ENCODE measurements at regions not wholly inside any gene's neighbourhood (a gene's known extent, or its start where the extent isn't known, plus 50 kb on each side); places are given as distances from the start of the nearest gene placed in this dataset.

DNA sequence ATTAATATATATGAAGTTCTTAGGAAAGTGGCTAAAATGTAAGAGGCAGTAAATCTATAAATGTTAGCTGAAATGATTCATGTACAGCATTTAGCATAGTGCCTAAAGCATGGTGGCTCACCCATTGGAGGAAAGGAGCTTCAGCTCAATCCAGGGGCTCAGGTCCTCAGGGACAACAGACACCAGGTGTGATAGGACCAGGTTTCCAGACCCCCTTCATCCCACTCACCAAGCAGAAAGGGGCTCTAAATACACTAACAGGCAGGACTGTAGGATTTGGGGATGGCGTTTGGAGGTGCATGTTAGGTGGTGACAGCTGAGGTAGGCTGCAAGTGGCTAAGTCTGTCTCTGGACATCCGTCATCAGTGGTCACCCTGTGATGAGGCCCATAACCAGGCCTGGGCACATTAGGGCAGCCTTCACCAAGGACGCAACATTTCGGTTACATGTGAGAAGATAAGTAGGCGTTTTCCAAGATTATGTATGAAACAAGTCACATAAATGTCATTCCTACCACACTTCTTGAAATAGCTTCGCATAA, 233.1 kb downstream of the C1orf94 start:
- ChIA-PET POLR2A (no interaction called here), CTCF (no interaction called here)
- BruUV-seq (replicated peaks) = no TSS peak
- no peak overlapping the region for H3K4me3 ChIP-seq (ENCODE audit: low read depth, low read length)
- TF ChIP-seq, protein P1, sequence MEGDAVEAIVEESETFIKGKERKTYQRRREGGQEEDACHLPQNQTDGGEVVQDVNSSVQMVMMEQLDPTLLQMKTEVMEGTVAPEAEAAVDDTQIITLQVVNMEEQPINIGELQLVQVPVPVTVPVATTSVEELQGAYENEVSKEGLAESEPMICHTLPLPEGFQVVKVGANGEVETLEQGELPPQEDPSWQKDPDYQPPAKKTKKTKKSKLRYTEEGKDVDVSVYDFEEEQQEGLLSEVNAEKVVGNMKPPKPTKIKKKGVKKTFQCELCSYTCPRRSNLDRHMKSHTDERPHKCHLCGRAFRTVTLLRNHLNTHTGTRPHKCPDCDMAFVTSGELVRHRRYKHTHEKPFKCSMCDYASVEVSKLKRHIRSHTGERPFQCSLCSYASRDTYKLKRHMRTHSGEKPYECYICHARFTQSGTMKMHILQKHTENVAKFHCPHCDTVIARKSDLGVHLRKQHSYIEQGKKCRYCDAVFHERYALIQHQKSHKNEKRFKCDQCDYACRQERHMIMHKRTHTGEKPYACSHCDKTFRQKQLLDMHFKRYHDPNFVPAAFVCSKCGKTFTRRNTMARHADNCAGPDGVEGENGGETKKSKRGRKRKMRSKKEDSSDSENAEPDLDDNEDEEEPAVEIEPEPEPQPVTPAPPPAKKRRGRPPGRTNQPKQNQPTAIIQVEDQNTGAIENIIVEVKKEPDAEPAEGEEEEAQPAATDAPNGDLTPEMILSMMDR (IDR thresholded peaks at IDR 0.05; ENCODE audit: insufficient read depth in 1 of 2, low read depth in 1 of 2, low read length in 1 of 2, severe bottlenecking in 1 of 2, unreplicated experiment in 1 of 2) = no peak
- no peaks in the 10 kb centered on the region for H3K4me1 ChIP-seq
- intact Hi-C loops (cut with micrococcal nuclease; ENCODE audit: unreplicated experiment) = no loop called here
- no peaks in the 10 kb centered on the region for H3K36me3 ChIP-seq (ENCODE audit: control insufficient read depth, insufficient read depth, low read length)
- H3K9me3 ChIP-seq = no peaks in the 10 kb centered on the region
- Mint-ChIP-seq H3K9me3 (ENCODE audit: unreplicated experiment) (no peaks in the 10 kb centered on the region), H3K27me3 (ENCODE audit: insufficient read depth, unreplicated experiment) (peaks cover 7% of the 10 kb centered on the region), H3K27ac (ENCODE audit: unreplicated experiment) (no peak overlapping the region), H3K36me3 (ENCODE audit: insufficient read depth, unreplicated experiment) (no peaks in the 10 kb centered on the region), H3K4me1 (ENCODE audit: low read depth, unreplicated experiment) (no peaks in the 10 kb centered on the region), H3K4me3 (ENCODE audit: unreplicated experiment) (no peak overlapping the region)
- DNase-seq = no peak
- no peaks in the 10 kb centered on the region for H3K27me3 ChIP-seq (replicated peaks; ENCODE audit: control insufficient read depth, insufficient read depth, low read length)

- H3K27me3 Mint-ChIP-seq (ENCODE audit: insufficient read depth, unreplicated experiment) = peaks cover 22% of the 10 kb centered on the region
- intact Hi-C loops (cut with micrococcal nuclease; ENCODE audit: unreplicated experiment) = no loop called here
- BruUV-seq (replicated peaks) = no TSS peak
- Histone ChIP-seq H3K4me3 (ENCODE audit: low read depth, low read length) (no peak overlapping the region), H3K36me3 (ENCODE audit: control insufficient read depth, insufficient read depth, low read length) (no peaks in the 10 kb centered on the region), H3K9me3 (no peaks in the 10 kb centered on the region), H3K4me1 (no peaks in the 10 kb centered on the region), H3K27me3 (replicated peaks; ENCODE audit: control insufficient read depth, insufficient read depth, low read length) (no peaks in the 10 kb centered on the region)
- no peak overlapping the region for H3K4me3 Mint-ChIP-seq (ENCODE audit: unreplicated experiment)
- TF ChIP-seq, protein P1 (IDR thresholded peaks at IDR 0.05; ENCODE audit: insufficient read depth in 1 of 2, low read depth in 1 of 2, low read length in 1 of 2, severe bottlenecking in 1 of 2, unreplicated experiment in 1 of 2) = no peak
- no peaks in the 10 kb centered on the region for H3K9me3 Mint-ChIP-seq (ENCODE audit: unreplicated experiment)
- no peak for DNase-seq
- no peaks in the 10 kb centered on the region for H3K4me1 Mint-ChIP-seq (ENCODE audit: low read depth, unreplicated experiment)
- CTCF ChIA-PET = no interaction called here
- no peaks in the 10 kb centered on the region for H3K36me3 Mint-ChIP-seq (ENCODE audit: insufficient read depth, unreplicated experiment)
- no peak overlapping the region for H3K27ac Mint-ChIP-seq (ENCODE audit: unreplicated experiment)
- POLR2A ChIA-PET = no interaction called here
Measured at GRCh38 chr1:34412598-34413370, 236.1 kb downstream of the C1orf94 start.

DNA sequence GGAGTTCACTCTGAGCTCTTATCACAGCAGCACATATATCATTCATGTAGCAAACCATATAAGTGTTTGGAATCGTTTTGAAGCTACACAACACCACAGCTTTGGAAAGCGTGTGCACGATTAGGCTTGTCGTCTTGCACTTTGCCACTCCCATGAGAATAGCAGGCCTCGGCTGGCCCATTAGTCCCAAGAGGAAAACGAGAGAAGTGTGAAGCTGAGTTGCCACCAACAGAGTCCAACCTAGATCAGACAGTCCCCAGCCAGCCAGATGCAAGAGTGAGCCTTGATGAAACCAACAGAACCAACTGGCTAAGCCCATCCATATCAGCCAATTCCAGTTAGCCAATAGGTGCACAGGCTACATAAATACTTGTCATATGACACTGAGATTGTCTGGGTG, 238.4 kb downstream of the C1orf94 start:
- no peak overlapping the region for H3K4me3 ChIP-seq (ENCODE audit: low read depth, low read length)
- H3K4me3 Mint-ChIP-seq (ENCODE audit: unreplicated experiment) = no peak overlapping the region
- TF ChIP-seq, protein P1 (IDR thresholded peaks at IDR 0.05; ENCODE audit: insufficient read depth in 1 of 2, low read depth in 1 of 2, low read length in 1 of 2, severe bottlenecking in 1 of 2, unreplicated experiment in 1 of 2) = no peak
- H3K4me1 ChIP-seq = no peaks in the 10 kb centered on the region
- no peak for DNase-seq
- H3K27ac Mint-ChIP-seq (ENCODE audit: unreplicated experiment) = no peak overlapping the region
- peaks cover 20% of the 10 kb centered on the region for H3K27me3 Mint-ChIP-seq (ENCODE audit: insufficient read depth, unreplicated experiment)
- ChIA-PET POLR2A (no interaction called here), CTCF (no interaction called here)
- no peaks in the 10 kb centered on the region for H3K9me3 ChIP-seq
- H3K36me3 ChIP-seq (ENCODE audit: control insufficient read depth, insufficient read depth, low read length) = no peaks in the 10 kb centered on the region
- H3K4me1 Mint-ChIP-seq (ENCODE audit: low read depth, unreplicated experiment) = no peaks in the 10 kb centered on the region
- intact Hi-C loops (cut with micrococcal nuclease; ENCODE audit: unreplicated experiment) = no loop called here
- no peaks in the 10 kb centered on the region for H3K36me3 Mint-ChIP-seq (ENCODE audit: insufficient read depth, unreplicated experiment)
- no TSS peak for BruUV-seq (replicated peaks)
- no peaks in the 10 kb centered on the region for H3K9me3 Mint-ChIP-seq (ENCODE audit: unreplicated experiment)
- H3K27me3 ChIP-seq (replicated peaks; ENCODE audit: control insufficient read depth, insufficient read depth, low read length) = no peaks in the 10 kb centered on the region
